Superior temporal gyrus (tissue), 1 donor: ENCODE measurements at regions not wholly inside any gene's neighbourhood (a gene's known extent, or its start where the extent isn't known, plus 50 kb on each side); places are given as distances from the start of the nearest gene placed in this dataset.
"Not testable (repeated sequence)": the region's sequence is repeated elsewhere in the genome, so short reads cannot be mapped to it uniquely, and the experiment has no call there.

ENCODE experiments used
- DNase-seq: peaks from one replicate; pipeline ENCODE4 v3.0.0-alpha.2; 2016; ENCODE audit errors: extremely low spot score

GRCh38 chr14:83887866-83888265, 1642.1 kb upstream of the FLRT2 start:
- DNase-seq, result no peak

DNA sequence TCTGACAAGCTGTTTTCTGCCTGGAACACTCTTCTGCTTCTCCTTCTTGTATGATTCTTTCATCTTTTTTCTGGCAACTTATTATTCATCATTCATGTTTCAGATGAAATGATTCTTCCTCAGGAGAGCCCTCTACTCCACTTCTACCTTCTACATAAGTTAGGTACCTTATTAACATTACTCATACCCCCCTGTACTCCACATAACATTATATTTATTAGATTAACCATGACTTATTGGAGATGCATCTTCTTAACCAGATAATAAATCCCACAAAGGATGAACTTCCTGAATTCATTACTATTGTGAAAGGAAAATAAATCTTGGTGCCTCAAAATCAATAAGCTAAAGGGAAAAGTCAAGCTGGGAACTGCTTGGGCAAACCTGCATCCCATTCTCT, 1636.5 kb upstream of the FLRT2 start:
- DNase-seq, result no peak

GRCh38 chr14:83894568-83894967, 1635.4 kb upstream of the FLRT2 start:
- DNase-seq, result no peak

DNA sequence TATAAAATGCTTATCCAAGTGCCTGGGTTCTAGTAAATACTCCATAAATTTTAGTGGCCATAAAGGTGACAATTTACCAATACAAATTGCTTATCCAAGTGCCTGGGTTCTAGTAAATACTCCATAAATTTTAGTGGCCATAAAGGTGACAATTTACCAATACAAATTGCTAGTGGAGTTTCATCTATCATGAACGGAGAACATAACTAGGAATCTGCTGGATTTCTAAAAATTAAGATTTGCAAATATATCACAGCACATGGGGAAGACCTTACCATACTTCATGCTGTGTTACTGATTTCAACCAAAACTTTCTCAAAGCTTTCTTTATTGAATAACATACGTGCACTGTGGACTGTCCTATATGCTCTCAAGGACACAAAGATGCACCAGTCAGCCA, 1631.4 kb upstream of the FLRT2 start:
- not testable (repeated sequence) for DNase-seq

DNA sequence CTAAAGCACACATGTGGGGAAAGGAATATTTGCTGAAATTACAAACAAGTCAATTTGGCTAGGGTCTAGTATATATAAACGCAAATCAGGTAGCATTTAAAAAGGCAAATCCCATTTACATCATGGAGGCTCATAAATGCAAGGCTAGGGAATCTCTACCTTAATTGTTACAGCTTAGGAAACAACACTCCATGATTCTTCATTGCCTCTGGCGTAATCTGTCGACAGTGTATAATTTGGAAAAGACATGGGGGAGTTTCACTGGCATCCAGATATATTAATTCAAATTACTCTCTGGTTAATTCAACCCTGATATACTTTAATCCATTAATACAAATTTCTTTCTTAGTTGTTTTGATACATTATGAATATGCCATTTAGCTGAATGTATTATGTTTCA, 1630.2 kb upstream of the FLRT2 start:
- DNase-seq, result no peak

- DNase-seq, result no peak
These were observed 1624.8 kb upstream of the FLRT2 start for GRCh38 chr14:83905157-83905556.

- DNase-seq, result no peak
These were observed 1621.5 kb upstream of the FLRT2 start for GRCh38 chr14:83908419-83908818.

DNA sequence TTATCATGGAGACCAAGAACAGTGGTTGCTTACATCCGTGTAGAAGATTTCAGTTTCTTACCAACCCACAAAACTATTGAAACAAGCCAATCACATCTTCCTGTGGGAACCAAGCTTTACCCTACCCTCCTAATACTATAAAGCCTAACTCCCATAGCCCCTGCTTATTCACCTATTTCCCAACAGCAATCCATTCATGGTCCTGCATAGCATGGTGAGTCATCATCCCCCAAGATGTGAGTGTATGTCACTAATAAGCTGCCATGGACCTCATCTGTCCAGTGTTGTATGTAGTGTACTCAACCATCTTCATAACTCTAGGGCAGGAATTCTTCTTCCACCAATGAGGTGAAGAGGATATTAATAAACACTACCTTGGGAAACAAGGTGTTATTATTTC, 1620.4 kb upstream of the FLRT2 start:
- DNase-seq, result no peak

GRCh38 chr14:83912032-83912642, 1617.8 kb upstream of the FLRT2 start:
- peak; percentile 14 for DNase-seq

- no peak for DNase-seq
These were observed 1616.5 kb upstream of the FLRT2 start for GRCh38 chr14:83913476-83913875.

DNA sequence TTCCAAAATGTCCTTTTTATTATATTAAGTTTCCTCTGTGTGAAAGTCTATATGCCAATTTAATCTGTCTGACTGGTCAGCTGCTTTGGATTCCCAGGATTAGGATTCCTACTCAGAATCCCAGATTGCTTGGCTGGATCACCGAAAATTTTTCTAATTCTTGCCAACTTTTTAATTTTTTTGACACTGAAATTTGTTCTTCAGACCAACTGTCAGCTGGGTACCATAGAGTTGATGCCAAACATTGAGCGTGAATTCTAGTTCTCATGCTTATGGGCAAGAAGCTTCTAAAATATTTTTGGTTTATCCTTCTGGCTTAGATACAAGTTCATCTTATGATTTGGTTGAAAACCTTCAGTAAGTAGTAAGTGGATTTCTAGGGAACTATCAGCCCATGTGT, 1611.4 kb upstream of the FLRT2 start:
- DNase-seq, result no peak

DNA sequence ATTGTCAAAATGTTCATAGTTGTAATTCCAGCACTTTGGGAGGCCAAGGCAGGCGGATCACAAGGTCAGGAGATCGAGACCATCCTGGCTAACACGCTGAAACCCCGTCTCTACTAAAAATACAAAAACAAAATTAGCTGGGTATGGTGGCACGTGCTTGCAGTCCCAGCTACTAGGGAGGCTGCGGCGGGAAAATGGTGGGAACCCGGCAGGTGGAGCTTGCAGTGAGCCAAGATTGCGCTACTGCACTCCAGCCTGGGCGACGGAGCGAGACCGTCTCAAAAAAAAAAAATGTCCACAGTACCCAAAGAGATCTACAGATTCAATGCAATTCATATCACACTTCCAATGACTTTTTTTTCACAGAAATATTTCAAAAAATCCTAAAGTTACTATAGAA, 1610.3 kb upstream of the FLRT2 start:
- not testable (repeated sequence) for DNase-seq

DNA sequence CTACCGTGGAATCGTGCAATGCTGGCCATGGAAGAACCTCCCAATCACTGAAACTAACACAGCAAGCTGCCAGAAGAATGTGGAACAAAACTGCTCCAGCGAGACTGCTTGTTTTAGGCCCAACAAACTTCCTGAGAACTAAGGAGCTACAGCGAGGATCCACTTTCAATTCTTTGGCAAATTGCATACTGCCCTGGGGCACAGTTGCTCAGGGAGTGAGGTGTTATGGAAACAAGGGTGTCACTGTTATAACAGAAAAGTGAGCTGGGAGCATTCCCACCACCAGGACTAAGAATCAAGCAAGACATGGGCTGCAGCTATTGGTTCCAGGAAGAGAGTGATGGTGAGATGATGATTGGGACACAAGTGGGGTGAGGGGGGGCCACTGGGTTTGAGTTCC, 1606.1 kb upstream of the FLRT2 start:
- no peak for DNase-seq

DNA sequence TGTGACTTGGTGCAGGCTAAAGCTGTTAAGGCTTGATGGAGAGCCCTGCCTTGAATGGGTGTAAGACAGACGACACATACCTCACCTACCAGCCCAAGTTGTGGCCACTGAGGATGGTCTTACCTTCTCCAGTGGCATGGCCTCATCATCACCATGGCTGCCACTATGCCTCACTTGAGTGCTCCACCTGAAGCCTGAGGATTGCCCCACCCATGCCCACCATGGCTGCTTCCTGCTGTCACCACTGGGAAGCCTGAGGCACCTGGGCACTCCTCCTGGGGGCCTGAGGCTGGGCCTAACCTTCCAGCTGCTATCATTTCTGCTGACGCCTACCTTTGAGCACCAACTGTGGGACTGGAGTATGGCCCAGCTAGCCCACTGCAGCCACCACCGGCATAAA, 1605.7 kb upstream of the FLRT2 start:
- DNase-seq, result no peak

- no peak for DNase-seq
These were observed 1589.7 kb upstream of the FLRT2 start for GRCh38 chr14:83940253-83940652.

- no peak for DNase-seq
These were observed 1571.6 kb upstream of the FLRT2 start for GRCh38 chr14:83958359-83958758.

DNA sequence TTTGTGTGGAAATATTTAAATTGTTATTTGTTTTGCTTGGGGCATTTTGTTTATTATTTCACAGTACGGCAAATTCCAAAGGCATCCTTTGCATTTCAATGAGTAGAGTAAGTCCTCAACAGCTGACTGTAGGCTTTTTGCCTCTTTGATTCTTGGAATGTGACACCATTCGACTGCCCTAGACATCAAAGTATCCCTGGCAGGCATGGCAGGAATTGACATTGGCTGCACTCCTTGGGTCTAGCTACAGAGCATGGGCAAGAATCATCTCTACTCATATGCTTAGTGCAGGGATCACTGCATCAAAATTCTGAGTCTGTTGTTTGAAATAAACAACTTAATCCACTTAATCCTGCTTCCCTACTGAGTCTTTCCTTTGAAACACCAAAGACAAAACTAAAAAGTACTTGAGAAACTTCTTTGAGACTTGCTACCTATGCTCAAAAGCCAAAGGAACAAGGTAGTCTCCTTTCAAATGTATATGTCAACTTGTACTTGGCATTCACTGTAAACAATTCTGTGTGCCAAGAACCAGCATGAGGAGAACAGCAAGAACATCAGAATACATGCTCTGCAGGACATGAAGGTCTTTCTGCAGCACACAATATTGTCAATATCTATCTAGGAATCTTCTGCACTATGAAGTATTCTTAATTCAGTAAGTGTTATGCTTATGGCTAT, 1569.0 kb upstream of the FLRT2 start:
- no peak for DNase-seq

DNA sequence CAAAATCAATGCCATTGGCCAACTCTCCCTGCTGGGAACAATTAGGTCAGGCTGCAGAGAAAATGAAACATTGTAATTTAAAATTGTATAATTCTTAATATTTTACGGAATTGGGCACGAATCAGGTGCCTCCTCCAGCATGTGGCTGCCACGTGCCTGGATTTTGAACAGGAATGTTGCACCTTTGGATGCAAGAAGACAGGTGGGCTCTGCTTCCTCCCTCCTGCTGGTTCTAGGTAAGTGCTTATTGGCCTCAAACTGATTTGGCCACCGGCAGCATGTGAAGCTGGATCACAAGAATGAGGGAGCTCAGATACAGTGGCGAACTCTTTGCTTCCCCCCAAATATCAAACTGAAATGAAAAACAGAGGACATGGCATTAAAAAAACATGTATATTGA, 1559.9 kb upstream of the FLRT2 start:
- DNase-seq, result no peak

DNA sequence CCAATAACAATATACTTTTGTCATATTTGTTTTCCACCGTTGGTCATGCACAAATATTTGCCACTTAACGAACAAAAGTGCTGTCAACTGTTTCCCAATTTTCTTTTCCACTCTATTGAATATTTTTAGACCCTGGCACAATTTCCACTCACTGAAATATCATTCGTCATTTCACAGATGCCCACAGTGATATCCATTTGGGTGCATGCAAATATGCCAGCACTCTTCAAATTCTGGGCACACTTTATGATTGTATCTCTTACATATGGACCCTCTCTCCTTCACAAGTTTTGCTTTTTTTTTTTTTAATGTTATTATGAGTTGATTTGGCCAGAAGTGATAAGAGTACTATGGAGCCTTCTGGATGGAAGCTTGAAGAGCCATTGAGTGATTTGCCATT, 1557.3 kb upstream of the FLRT2 start:
- no peak for DNase-seq

DNA sequence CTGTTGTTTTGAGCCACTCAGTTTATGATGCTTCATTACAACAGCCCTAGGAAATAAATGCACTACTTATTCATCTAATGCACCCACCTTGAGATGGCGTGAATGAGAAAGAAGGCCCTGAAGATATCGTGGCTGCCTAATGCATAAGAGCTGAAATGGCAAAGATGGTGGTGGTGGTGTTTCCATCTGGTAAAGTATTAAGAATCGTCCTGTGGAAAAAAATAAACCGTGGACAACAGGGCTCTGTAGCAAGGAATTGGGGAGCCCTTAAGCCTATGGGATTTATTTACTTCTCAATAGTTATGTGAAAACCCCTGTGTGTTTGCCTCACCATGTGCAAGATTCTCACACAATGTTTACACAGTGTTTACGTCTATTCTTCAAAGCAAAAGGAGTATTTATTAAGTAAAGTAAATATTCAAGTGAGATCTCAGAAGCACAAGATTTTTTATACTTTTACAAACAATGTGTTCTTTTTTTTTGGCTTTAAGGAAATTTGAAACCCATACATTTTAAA, 1555.2 kb upstream of the FLRT2 start:
- no peak for DNase-seq

DNA sequence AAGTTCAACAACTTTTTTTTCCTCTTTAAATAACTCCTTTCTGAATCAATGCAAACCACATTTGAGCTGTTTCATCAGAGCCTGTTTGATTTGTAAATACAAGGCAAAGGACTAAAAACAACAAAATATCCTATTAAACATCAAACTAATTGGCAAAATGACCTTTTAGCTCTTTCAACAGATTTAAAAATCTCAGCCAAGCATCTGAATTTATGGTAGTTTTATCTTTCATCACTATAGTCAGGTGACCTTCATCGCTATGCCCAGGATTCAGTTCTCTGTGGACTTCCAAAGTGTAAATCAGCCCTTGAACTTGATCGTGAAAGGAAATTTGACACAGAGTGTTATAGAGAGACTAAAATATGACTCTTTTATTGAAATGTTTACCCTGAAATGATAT, 1554.5 kb upstream of the FLRT2 start:
- no peak for DNase-seq

DNA sequence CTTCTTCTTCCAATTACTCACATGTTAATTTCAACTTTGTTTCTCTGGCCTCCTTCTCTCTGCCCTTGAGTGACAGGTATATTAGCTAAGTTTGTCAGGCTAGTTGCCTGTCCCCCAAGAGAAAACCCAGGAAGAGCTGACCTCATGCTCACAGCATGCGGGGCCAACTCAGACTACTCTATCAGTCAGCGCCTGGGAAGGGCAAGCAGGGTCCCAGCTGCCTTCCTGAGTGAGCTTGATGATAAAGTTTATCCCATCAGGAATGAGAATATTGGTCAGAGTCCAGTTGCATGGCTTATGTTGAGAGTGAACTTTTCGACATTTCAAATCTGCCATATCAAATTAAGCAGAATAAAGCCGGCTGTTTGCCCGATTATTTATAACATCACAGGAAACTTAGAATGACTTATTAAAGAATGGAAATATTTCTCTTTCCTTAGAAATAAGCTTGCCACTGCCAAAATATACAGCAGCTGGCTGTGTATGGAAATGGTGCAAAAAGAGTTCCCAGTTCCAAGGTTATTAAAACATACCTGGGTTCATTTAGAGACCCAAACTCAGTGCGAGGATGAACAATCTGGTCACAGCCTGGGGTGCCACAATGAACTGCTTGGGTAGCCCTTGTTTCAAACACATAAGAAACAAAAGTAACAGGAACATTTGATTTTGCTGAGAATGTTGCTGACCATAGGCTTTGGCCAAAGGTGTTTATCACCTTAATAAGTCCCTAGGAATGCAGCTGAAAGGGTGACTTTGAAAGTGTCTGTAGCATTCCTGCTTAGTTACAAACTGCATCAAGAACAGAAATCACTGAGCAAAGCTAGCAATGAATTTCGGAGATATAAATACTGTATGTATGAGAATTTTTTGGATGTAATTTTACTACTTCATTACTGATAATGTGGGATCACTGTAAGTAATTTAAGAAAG, 1553.8 kb upstream of the FLRT2 start:
- DNase-seq, result no peak

- no peak for DNase-seq
These were observed 1552.4 kb upstream of the FLRT2 start for GRCh38 chr14:83977583-83977982.
